ENCODE measurements at regions not wholly inside any gene's neighbourhood (a gene's known extent, or its start where the extent isn't known, plus 50 kb on each side); places are given as distances from the start of the nearest gene placed in this dataset.

- TF ChIP-seq REST (IDR thresholded peaks at IDR 0.05; ENCODE audit: unreplicated experiment): no peak
- TF ChIP-seq NANOG (IDR thresholded peaks at IDR 0.05; ENCODE audit: borderline replicate concordance): no peak
- no peak for TF ChIP-seq ETS1 (IDR thresholded peaks at IDR 0.05)
- TF ChIP-seq CREB1 (CRISPR knock-in tag; IDR thresholded peaks at IDR 0.05; ENCODE audit: low read depth): no peak
- TF ChIP-seq ZNF114 (CRISPR knock-in tag; IDR thresholded peaks at IDR 0.05): no peak
- no peak for TF ChIP-seq CTCF (conservative IDR thresholded peaks at IDR 0.05; ENCODE audit: low read depth in 2 of 2)
Observed at GRCh38 chr9:107969141-107969540, 479.6 kb upstream of the KLF4 start (continued).

- Mint-ChIP-seq H3K27ac (no peak overlapping the region), H3K9me3 (no peaks in the 10 kb centered on the region), H3K4me3 (no peak overlapping the region), H3K36me3 (ENCODE audit: low read depth) (no peaks in the 10 kb centered on the region; the same call in 2 of the 3 replicates), H3K27me3 (ENCODE audit: insufficient read depth, low read depth, poor library complexity) (no peaks in the 10 kb centered on the region), H3K4me1 (peaks cover 8% of the 10 kb centered on the region)
- H2AFZ ChIP-seq: no peak overlapping the region
- no peak overlapping the region for H3K4me2 ChIP-seq
- H4K20me1 ChIP-seq (replicated peaks; ENCODE audit: insufficient read depth): no peaks in the 10 kb centered on the region
- no peaks in the 10 kb centered on the region for H3F3A ChIP-seq (replicated peaks; ENCODE audit: low read depth)
- peaks cover 7% of the 10 kb centered on the region; the same call in 1 of the 2 replicates for H3K9me2 ChIP-seq (ENCODE audit: insufficient read depth)
- no peak overlapping the region for H3K4me3 ChIP-seq
- no peak for DNase-seq (ENCODE audit: low spot score)
- H3K27ac ChIP-seq (ENCODE audit: low read depth): no peak overlapping the region
- H3K36me3 ChIP-seq (ENCODE audit: insufficient read depth): no peaks in the 10 kb centered on the region
- no peaks in the 10 kb centered on the region for H3K4me1 ChIP-seq (ENCODE audit: insufficient read depth)
- no peaks in the 10 kb centered on the region for H3K79me2 ChIP-seq (replicated peaks; ENCODE audit: insufficient read depth)
- no peak for ATAC-seq
- H3K27me3 ChIP-seq (ENCODE audit: insufficient read depth): no peaks in the 10 kb centered on the region
- no peak for TF ChIP-seq ZNF462 (CRISPR knock-in tag; IDR thresholded peaks at IDR 0.05)
- TF ChIP-seq ZNF114 (CRISPR knock-in tag; IDR thresholded peaks at IDR 0.05): no peak
- no peak for TF ChIP-seq NANOG (IDR thresholded peaks at IDR 0.05; ENCODE audit: borderline replicate concordance)
- no peak for TF ChIP-seq ZNF331 (CRISPR knock-in tag; IDR thresholded peaks at IDR 0.05; ENCODE audit: low read depth)
- TF ChIP-seq CREB1 (CRISPR knock-in tag; IDR thresholded peaks at IDR 0.05; ENCODE audit: low read depth): no peak
- TF ChIP-seq REST (IDR thresholded peaks at IDR 0.05; ENCODE audit: unreplicated experiment): no peak
Observed at GRCh38 chr9:107963246-107963645, 473.7 kb upstream of the KLF4 start.

Data from GM23338 (cell line).